Kidney epithelial cell (primary cell): ENCODE measurements at regions not wholly inside any gene's neighbourhood (a gene's known extent, or its start where the extent isn't known, plus 50 kb on each side); places are given as distances from the start of the nearest gene placed in this dataset.

Experiments used
- DNase-seq: peaks from one replicate; pipeline ENCODE4 v3.0.0-alpha.2; 2010; ENCODE audit warnings: low read depth
- H3K27me3 ChIP-seq: 2 replicates; pipeline ENCODE4 v1.6.0; 2011; ENCODE audit warnings: low read length; ENCODE audit not compliant: control insufficient read depth, insufficient read depth
- H3K36me3 ChIP-seq: 2 replicates; pipeline ENCODE4 v1.5.1; 2011; ENCODE audit warnings: low read length; ENCODE audit not compliant: control insufficient read depth, insufficient read depth
- H3K4me3 ChIP-seq: 2 replicates; pipeline ENCODE4 v1.5.1; 2011; ENCODE audit warnings: low read depth, mild to moderate bottlenecking, control low read depth, low read length
- CTCF ChIP-seq: IDR thresholded peaks from 2 replicates; pipeline ENCODE4 v1.5.1; 2011; ENCODE audit warnings: mild to moderate bottlenecking, moderate library complexity, low read length, control low read depth, inconsistent platforms; ENCODE audit not compliant: insufficient read depth, poor library complexity, severe bottlenecking

- no peak for DNase-seq
- no peak overlapping the region for H3K4me3 ChIP-seq
- H3K27me3 ChIP-seq: no peaks in the 10 kb centered on the region
- no peaks in the 10 kb centered on the region for H3K36me3 ChIP-seq
- no peak for TF ChIP-seq CTCF
Measured at GRCh38 chr4:96755569-96756484, 915.9 kb downstream of the PDHA2 start.

GRCh38 chr4:96756584-96756983 lies 916.7 kb downstream of the PDHA2 start:
- Histone ChIP-seq H3K27me3 (no peaks in the 10 kb centered on the region), H3K36me3 (no peaks in the 10 kb centered on the region), H3K4me3 (no peak overlapping the region)
- TF ChIP-seq CTCF: no peak
- DNase-seq: no peak

GRCh38 chr4:96763546-96763945 lies 923.7 kb downstream of the PDHA2 start:
- Histone ChIP-seq H3K4me3 (no peak overlapping the region), H3K27me3 (no peaks in the 10 kb centered on the region), H3K36me3 (no peaks in the 10 kb centered on the region)
- TF ChIP-seq CTCF: no peak
- DNase-seq: no peak

GRCh38 chr4:96766359-96766758 lies 926.5 kb downstream of the PDHA2 start:
- no peak for TF ChIP-seq CTCF
- H3K4me3 ChIP-seq: no peak overlapping the region
- no peaks in the 10 kb centered on the region for H3K27me3 ChIP-seq
- DNase-seq: no peak
- no peaks in the 10 kb centered on the region for H3K36me3 ChIP-seq

GRCh38 chr4:96767815-96768480 lies 928.1 kb downstream of the PDHA2 start:
- no peak for DNase-seq
- Histone ChIP-seq H3K36me3 (no peaks in the 10 kb centered on the region), H3K27me3 (no peaks in the 10 kb centered on the region), H3K4me3 (no peak overlapping the region)
- TF ChIP-seq CTCF: no peak
